K562 (cell line): ENCODE measurements at regions not wholly inside any gene's neighbourhood (a gene's known extent, or its start where the extent isn't known, plus 50 kb on each side); places are given as distances from the start of the nearest gene placed in this dataset.

Experiments used
- ATAC-seq: fragments of 200-7000 bp; cut with Tn5 transposase; 3 replicates; pipeline ENCODE4 v1.9.1; 2020; ENCODE audit warnings: moderate library complexity
- BruUV-seq: library from RNA; stranded (reverse); fragments of 400-500 nt; replicated peaks from 2 replicates; lab custom pipeline; 2021; lab: Mats Ljungman, UMichigan
- CTCF ChIA-PET: fragments of 300-600 bp; formaldehyde crosslinking; extraction: SDS; loops from one replicate; lab custom pipeline; 2021; ENCODE audit warnings: low intra/inter-chr PET ratio; lab: Yijun Ruan, JAX
- POLR2A ChIA-PET: fragments of 300-600, 350-650 bp; sonication (Branson Sonifier 250); formaldehyde crosslinking; extraction: SDS; loops from one replicate; lab custom pipeline; 2021; ENCODE audit warnings: antibody characterized with exemption, inconsistent platforms; lab: Yijun Ruan, JAX
- DNase-seq, 4 experiments: peaks; one replicate each; pipeline versions ENCODE4 v3.0.0 to v3.0.0-alpha.2; 2011 to 2018; ENCODE audit warnings: low spot score in 3 of 4, mixed read lengths in 3 of 4; ENCODE audit errors: extremely low read depth in 1 of 4
- FAIRE-seq: peaks from 2 replicates; lab custom pipeline; 2011; peaks lifted over from hg19 to GRCh38; lab: Jason Lieb, UNC
- H2AFZ ChIP-seq: 2 replicates; pipeline ENCODE4 v1.6.0; 2011; ENCODE audit warnings: low read depth, low read length, control low read depth, inconsistent platforms
- H3K27ac ChIP-seq: fragments of 200-600 bp; 3 replicates; pipeline ENCODE4 v1.8.0; 2011; ENCODE audit warnings: low read depth, mild to moderate bottlenecking, control low read depth, inconsistent platforms, low read length, moderate library complexity, mixed read lengths; ENCODE audit errors: extremely low read depth
- H3K27me3 ChIP-seq, 2 experiments: fragments of 300-600 bp in 1 of 2; 2 replicates in 1 of 2; 3 replicates in 1 of 2; pipeline versions ENCODE4 v1.6.0 to v1.8.0; 2011; ENCODE audit warnings: inconsistent platforms in 2 of 2, low read length in 2 of 2, mild to moderate bottlenecking in 1 of 2, mixed read lengths in 1 of 2, moderate library complexity in 1 of 2; ENCODE audit not compliant: control insufficient read depth in 2 of 2, insufficient read depth in 2 of 2
- H3K36me3 ChIP-seq: fragments of 300-600 bp; 3 replicates; pipeline ENCODE4 v1.8.0; 2011; ENCODE audit warnings: mild to moderate bottlenecking, low read length, inconsistent platforms; ENCODE audit not compliant: control insufficient read depth, insufficient read depth
- H3K4me1 ChIP-seq, 2 experiments: fragments of 200-600 bp in 1 of 2; replicated peaks in 1 of 2; 2 replicates in 1 of 2; 3 replicates in 1 of 2; pipeline versions ENCODE4 v1.5.1 to v1.8.0; 2011; ENCODE audit warnings: inconsistent platforms in 2 of 2, low read length in 2 of 2, mild to moderate bottlenecking in 1 of 2, mixed read lengths in 1 of 2, moderate library complexity in 1 of 2; ENCODE audit not compliant: control insufficient read depth in 2 of 2, insufficient read depth in 2 of 2
- H3K4me2 ChIP-seq: 2 replicates; pipeline ENCODE4 v1.6.1; 2011; ENCODE audit warnings: low read length, control low read depth, inconsistent platforms, mixed read lengths; ENCODE audit not compliant: insufficient read depth
- H3K4me3 ChIP-seq: fragments of 200-600 bp; sonication (generic), shearing (Covaris generic); 2 replicates; pipeline ENCODE4 v1.5.1; 2016; ENCODE audit warnings: control low read depth, inconsistent platforms
- H3K79me2 ChIP-seq: fragments of 200-600 bp; 3 replicates; pipeline ENCODE4 v1.8.0; 2011; ENCODE audit warnings: low read length, inconsistent platforms; ENCODE audit not compliant: control insufficient read depth, insufficient read depth
- H3K9ac ChIP-seq, 2 experiments: 2 replicates each; pipeline versions ENCODE4 v1.6.0 to v1.6.1; 2011; ENCODE audit warnings: low read depth in 2 of 2, low read length in 2 of 2, control low read depth in 1 of 2, inconsistent platforms in 1 of 2, mild to moderate bottlenecking in 1 of 2, mixed read lengths in 1 of 2; ENCODE audit not compliant: insufficient read depth in 1 of 2
- H3K9me1 ChIP-seq: one replicate; pipeline ENCODE4 v1.6.0; 2011; ENCODE audit warnings: inconsistent platforms, mild to moderate bottlenecking, low read length, moderate library complexity; ENCODE audit not compliant: control insufficient read depth, insufficient read depth
- H3K9me3 ChIP-seq: replicated peaks from 2 replicates; pipeline ENCODE4 v1.5.1; 2011; ENCODE audit warnings: low read depth, low read length, inconsistent platforms; ENCODE audit not compliant: control insufficient read depth, insufficient read depth
- H4K20me1 ChIP-seq: replicated peaks from 2 replicates; pipeline ENCODE4 v1.6.1; 2011; ENCODE audit warnings: low read length, inconsistent platforms, mixed read lengths; ENCODE audit not compliant: control insufficient read depth, insufficient read depth
- ARID1B ChIP-seq: fragments of 450-650 bp; IDR thresholded peaks from 2 replicates; pipeline ENCODE4 v1.6.1; 2016; ENCODE audit warnings: antibody characterized with exemption, mild to moderate bottlenecking, inconsistent platforms
- BCOR ChIP-seq: fragments of 450-650 bp; IDR thresholded peaks from 2 replicates; pipeline ENCODE4 v1.6.1; 2016
- CCNT2 ChIP-seq: IDR thresholded peaks from 2 replicates; pipeline ENCODE4 v1.6.1; 2011; ENCODE audit warnings: borderline replicate concordance, low read depth, mild to moderate bottlenecking, moderate library complexity, mixed read lengths, low read length; ENCODE audit not compliant: insufficient read length; ENCODE audit errors: extremely low read depth
- GATAD2B ChIP-seq: fragments of 450-650 bp; IDR thresholded peaks from 2 replicates; pipeline ENCODE4 v1.6.1; 2017; ENCODE audit warnings: mild to moderate bottlenecking, borderline replicate concordance
- RREB1 ChIP-seq: fragments of 250-450 bp; sonication (Bioruptor Pico); IDR thresholded peaks from 2 replicates; pipeline ENCODE4 v1.4.0; 2020
- SMAD2 ChIP-seq: fragments of 150-350 bp; IDR thresholded peaks from 2 replicates; pipeline ENCODE4 v1.6.1; 2014; ENCODE audit warnings: low read depth, mild to moderate bottlenecking, low read length
- SMARCA5 ChIP-seq: fragments of 450-650 bp; IDR thresholded peaks from 2 replicates; pipeline ENCODE4 v1.6.1; 2016
- XRCC5 ChIP-seq: fragments of 200-400 bp; formaldehyde crosslinking; IDR thresholded peaks from 2 replicates; pipeline ENCODE4 v1.6.1; 2017; ENCODE audit warnings: low read depth, mild to moderate bottlenecking, low read length
- ZNF197 ChIP-seq: fragments of 200-800 bp; sonication (Bioruptor generic); IDR thresholded peaks from 2 replicates; pipeline ENCODE4 v1.6.1; 2016; ENCODE audit warnings: low read depth, missing genetic modification characterization, missing compliant biosample characterization
- ZNF518B ChIP-seq: fragments of 250-450 bp; sonication (Bioruptor Pico); IDR thresholded peaks from 2 replicates; pipeline ENCODE4 v1.5.0; 2021; ENCODE audit warnings: mild to moderate bottlenecking, moderate library complexity
- WGBS: fragments of 100-300 bp; shearing (Covaris generic); methylation state at CpG from one replicate; pipeline ENCODE4 v1.1.6; 2016; ENCODE audit warnings: low coverage, mixed read lengths; ENCODE audit not compliant: insufficient coverage; ENCODE audit errors: missing lambda C conversion rate; 5-methylcytosine and 5-hydroxymethylcytosine counted together
- in situ Hi-C: fragments of 300-500 bp; cut with MboI; formaldehyde crosslinking; loops from 4 replicates; pipeline ENCODE4 v1.15.0; 2018; ENCODE audit warnings: inconsistent platforms, mixed read lengths
- intact Hi-C: fragments of 100-400 bp; cut with micrococcal nuclease; formaldehyde crosslinking; loops from 2 replicates; pipeline ENCODE4 v1.14.2; 2022
- TF ChIP-seq, protein P1 (sequence below): IDR thresholded peaks from 2 replicates; pipeline ENCODE4 v1.6.1; 2011; ENCODE audit not compliant: insufficient read length; ENCODE audit errors: extremely low read depth

DNA sequence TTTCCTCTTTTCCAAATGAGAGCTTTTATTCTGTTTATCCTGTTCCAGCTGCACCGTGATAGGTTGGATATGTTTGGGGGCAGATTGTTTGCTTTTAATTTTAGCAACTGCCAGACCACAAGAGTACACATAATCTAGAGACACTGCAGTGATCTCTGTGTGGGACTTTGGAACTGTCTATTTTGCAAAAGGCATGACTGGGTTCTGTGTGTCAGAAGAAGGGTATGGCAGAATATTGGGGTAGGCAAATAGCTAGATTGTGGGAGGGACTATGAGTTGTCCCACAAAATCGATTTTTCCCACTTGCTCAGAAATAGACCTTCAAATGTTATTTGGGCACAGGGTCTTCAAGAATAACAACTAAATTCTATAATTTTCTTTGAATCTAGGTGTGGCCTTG lies 275.9 kb upstream of the KITLG start:
- no peaks in the 10 kb centered on the region for H3K9me3 ChIP-seq
- POLR2A ChIA-PET, result interaction anchor here (1.0 kb wide), 1 partner anchor 11 kb away, joined by 3 read pairs; no protein-coding TSS in a partner anchor
- DNase-seq (no peak), FAIRE-seq (no peak), ATAC-seq (no peak)
- no peak overlapping the region for H2AFZ ChIP-seq
- H3K4me3 ChIP-seq, result no peak overlapping the region
- BruUV-seq, result no TSS peak
- H3K79me2 ChIP-seq, result no peaks in the 10 kb centered on the region
- no peak for TF ChIP-seq XRCC5
- TF ChIP-seq SMARCA5, result no peak
- no peak for TF ChIP-seq RREB1 (CRISPR knock-in tag)
- TF ChIP-seq GATAD2B, result no peak
- no peak for TF ChIP-seq BCOR
- TF ChIP-seq, protein P1, sequence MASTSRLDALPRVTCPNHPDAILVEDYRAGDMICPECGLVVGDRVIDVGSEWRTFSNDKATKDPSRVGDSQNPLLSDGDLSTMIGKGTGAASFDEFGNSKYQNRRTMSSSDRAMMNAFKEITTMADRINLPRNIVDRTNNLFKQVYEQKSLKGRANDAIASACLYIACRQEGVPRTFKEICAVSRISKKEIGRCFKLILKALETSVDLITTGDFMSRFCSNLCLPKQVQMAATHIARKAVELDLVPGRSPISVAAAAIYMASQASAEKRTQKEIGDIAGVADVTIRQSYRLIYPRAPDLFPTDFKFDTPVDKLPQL, result no peak
- no peak for TF ChIP-seq SMAD2
- TF ChIP-seq ZNF518B (CRISPR knock-in tag), result no peak
- TF ChIP-seq ZNF197 (CRISPR knock-in tag), result no peak
- TF ChIP-seq CCNT2, result no peak
- no peak for TF ChIP-seq ARID1B
- H3K4me1 ChIP-seq, result no peaks in the 10 kb centered on the region
- in situ Hi-C loops (no loop called here), intact Hi-C loops (no loop called here)
- 0% methylated on average over 2 of the region's 2 CpGs for WGBS
- no peaks in the 10 kb centered on the region for H3K36me3 ChIP-seq
- no peaks in the 10 kb centered on the region for H3K27me3 ChIP-seq
- H3K4me2 ChIP-seq, result no peak overlapping the region
- H3K9me1 ChIP-seq, result no peaks in the 10 kb centered on the region
- CTCF ChIA-PET, result no interaction called here
- H3K27ac ChIP-seq, result no peak overlapping the region
- no peak overlapping the region for H3K9ac ChIP-seq
- H4K20me1 ChIP-seq, result no peaks in the 10 kb centered on the region
